GM12875 (cell line): ENCODE measurements at regions not wholly inside any gene's neighbourhood (a gene's known extent, or its start where the extent isn't known, plus 50 kb on each side); places are given as distances from the start of the nearest gene placed in this dataset.
"Not testable (repeated sequence)": the region's sequence is repeated elsewhere in the genome, so short reads cannot be mapped to it uniquely, and the experiment has no call there.

Source experiments
- H3K4me3 ChIP-seq: one replicate; pipeline ENCODE4 v1.5.1; 2011; ENCODE audit warnings: low read depth, low read length, control low read depth
- CTCF ChIP-seq: IDR thresholded peaks from 2 replicates; pipeline ENCODE4 v1.5.1; 2011; ENCODE audit warnings: low read depth, mild to moderate bottlenecking, control low read depth, inconsistent platforms, low read length, moderate library complexity, borderline replicate concordance; ENCODE audit not compliant: insufficient read depth

DNA sequence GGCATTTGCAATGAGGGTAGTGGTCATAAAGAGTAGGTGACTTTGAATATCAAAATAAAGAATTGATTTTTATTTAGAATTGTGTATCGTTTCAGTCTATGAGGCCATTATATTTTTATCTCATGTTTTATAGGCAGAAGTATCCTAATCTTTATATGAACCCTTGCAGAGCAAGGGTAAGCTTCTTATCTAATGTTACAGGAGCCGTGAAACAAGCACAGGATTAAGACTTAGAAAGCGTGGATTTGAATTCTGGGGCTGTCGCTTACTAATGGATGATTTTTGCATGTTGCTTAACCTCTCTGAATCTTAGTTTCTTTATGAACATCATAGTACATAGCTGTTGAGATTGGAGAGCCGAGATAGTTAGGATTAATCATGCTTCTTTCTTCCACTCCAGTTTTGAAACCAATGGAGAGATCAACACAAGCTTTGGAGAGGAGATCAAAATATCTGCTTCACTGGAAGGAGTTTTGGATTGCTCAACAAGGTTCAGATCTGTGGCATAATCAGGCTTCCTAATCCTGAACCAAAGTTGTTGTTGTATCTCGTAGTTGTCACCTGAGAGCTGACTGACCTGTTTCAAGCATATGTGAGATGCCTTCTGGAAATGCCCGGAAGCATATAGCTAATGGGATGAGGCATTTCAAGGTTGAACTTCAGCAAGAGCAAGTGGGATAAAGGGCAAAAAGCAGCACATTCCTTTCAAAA, 166.9 kb upstream of the GK2 start:
- no peak overlapping the region for H3K4me3 ChIP-seq
- TF ChIP-seq CTCF: no peak

GRCh38 chr4:79563219-79563618, 155.2 kb upstream of the GK2 start:
- no peak overlapping the region for H3K4me3 ChIP-seq
- no peak for TF ChIP-seq CTCF

- no peak for TF ChIP-seq CTCF
- no peak overlapping the region for H3K4me3 ChIP-seq
These were observed 153.7 kb upstream of the GK2 start for GRCh38 chr4:79561751-79562150.

DNA sequence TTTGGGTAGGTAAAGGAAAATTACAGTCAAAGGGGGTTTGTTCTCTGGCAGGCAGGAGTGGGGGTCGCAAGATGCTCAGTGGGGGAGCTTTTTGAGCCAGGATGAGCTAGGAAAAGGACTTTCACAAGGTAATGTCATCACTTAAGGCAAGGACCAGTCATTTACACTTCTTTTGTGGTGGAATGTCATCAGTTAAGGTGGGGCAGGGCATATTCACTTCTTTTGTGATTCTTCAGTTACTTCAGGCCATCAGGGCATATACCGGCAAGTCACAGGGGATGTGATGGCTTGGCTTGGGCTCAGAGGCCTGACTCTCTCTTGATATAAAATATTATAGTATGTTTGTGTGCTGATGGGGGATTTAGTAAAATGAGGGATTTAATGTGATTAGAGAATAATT, 151.4 kb upstream of the GK2 start:
- not testable (repeated sequence) for H3K4me3 ChIP-seq

DNA sequence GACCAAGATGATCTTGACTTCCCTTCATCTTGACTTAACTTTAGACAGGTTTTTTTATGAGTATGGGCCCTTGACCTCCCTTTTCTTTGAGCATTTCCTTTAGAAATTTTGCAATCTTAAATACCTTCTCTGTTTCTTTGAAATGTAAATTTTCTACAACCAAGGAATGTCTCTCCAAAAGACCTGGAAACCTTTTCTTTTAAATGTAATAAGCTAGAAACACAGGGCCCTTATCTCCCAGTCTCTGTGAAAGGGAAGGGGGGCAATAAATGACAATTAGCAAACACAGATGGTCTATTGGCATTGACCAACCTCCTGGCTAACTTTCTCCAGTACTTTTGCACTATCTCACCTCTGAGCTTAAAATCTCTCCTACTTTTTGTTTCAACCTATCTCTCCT, 144.3 kb upstream of the GK2 start:
- no peak for TF ChIP-seq CTCF

GRCh38 chr4:79551555-79551954, 143.5 kb upstream of the GK2 start:
- H3K4me3 ChIP-seq: no peak overlapping the region
- no peak for TF ChIP-seq CTCF

More for the DNA sequence above, 144.3 kb upstream of the GK2 start:
- no peak overlapping the region for H3K4me3 ChIP-seq

DNA sequence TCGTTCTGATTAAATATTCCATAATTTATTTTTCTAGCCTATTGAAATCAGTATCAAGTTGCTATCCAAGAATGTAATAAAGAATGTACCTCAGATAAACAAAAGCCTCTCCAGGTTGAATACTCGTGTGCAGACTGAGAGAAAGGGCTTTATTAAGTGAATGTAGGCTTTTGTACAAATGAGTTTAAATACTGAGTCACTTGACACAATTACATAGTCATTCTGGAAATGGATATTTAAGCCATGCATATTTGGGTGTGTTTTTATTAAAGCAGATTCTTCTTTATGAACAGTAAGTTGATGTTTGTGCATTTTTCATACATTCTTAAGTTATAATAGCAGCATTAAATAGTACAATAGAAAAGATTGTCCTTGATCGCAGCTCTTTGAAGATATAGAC, 139.8 kb upstream of the GK2 start:
- H3K4me3 ChIP-seq: no peak overlapping the region
- TF ChIP-seq CTCF: no peak

DNA sequence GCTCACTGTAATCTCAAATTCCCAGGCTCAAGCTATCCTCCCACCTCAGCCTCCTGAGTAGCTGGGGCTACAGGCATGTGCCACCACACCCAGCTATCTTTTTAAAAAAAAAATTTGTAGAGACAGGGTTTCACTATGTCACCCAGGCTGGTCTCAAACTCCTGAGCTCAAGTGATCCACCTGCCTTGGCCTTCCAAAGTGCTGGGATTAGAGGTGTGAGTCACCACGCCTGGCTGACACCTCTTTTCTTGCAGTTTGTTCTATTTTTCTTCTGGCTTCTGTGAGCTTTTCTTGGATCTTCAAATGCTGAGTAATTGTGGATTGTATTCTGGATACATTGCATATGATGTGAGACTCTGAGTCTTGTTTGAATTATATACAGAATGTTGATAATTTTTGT, 137.3 kb upstream of the GK2 start:
- H3K4me3 ChIP-seq: not testable (repeated sequence)
